ENCODE measurements at regions not wholly inside any gene's neighbourhood (a gene's known extent, or its start where the extent isn't known, plus 50 kb on each side); places are given as distances from the start of the nearest gene placed in this dataset.

GRCh38 chr5:165495829-165496380 lies 1990.5 kb downstream of the MAT2B start:
- Histone ChIP-seq H3K9ac (ENCODE audit: insufficient read length) (no peak overlapping the region), H3K27ac (no peak overlapping the region), H3K4me3 (no peak overlapping the region), H3K36me3 (ENCODE audit: insufficient read depth, low read length) (no peaks in the 10 kb centered on the region), H3K9me3 (ENCODE audit: low read depth, low read length) (no peaks in the 10 kb centered on the region)
- no peak for DNase-seq (ENCODE audit: low read depth, low spot score)
- TF ChIP-seq FOXP2 (optimal IDR thresholded peaks at IDR 0.05; ENCODE audit: control extremely low read depth, extremely low read length, insufficient read depth) (no peak), EZH2 (IDR thresholded peaks at IDR 0.05) (no peak), POLR2AphosphoS5 (IDR thresholded peaks at IDR 0.05; ENCODE audit: borderline replicate concordance, low read depth, low read length) (no peak)

- TF ChIP-seq POLR2AphosphoS5 (IDR thresholded peaks at IDR 0.05; ENCODE audit: borderline replicate concordance, low read depth, low read length) (no peak), FOXP2 (optimal IDR thresholded peaks at IDR 0.05; ENCODE audit: control extremely low read depth, extremely low read length, insufficient read depth) (no peak), EZH2 (IDR thresholded peaks at IDR 0.05) (no peak)
- no peak overlapping the region for H3K9ac ChIP-seq (ENCODE audit: insufficient read length)
- no peaks in the 10 kb centered on the region for H3K9me3 ChIP-seq (ENCODE audit: low read depth, low read length)
- H3K27ac ChIP-seq: no peak overlapping the region
- no peak overlapping the region for H3K4me3 ChIP-seq
- DNase-seq (ENCODE audit: low read depth, low spot score): no peak
- H3K36me3 ChIP-seq (ENCODE audit: insufficient read depth, low read length): no peaks in the 10 kb centered on the region
These were observed 1992.3 kb downstream of the MAT2B start for GRCh38 chr5:165497707-165498106.

GRCh38 chr5:165502893-165503691 lies 1997.7 kb downstream of the MAT2B start:
- H3K4me3 ChIP-seq: no peak overlapping the region
- TF ChIP-seq FOXP2 (optimal IDR thresholded peaks at IDR 0.05; ENCODE audit: control extremely low read depth, extremely low read length, insufficient read depth) (no peak), EZH2 (IDR thresholded peaks at IDR 0.05) (no peak), POLR2AphosphoS5 (IDR thresholded peaks at IDR 0.05; ENCODE audit: borderline replicate concordance, low read depth, low read length) (no peak)
- peaks cover 2% of the 10 kb centered on the region; the same call in 1 of the 2 replicates for H3K9me3 ChIP-seq (ENCODE audit: low read depth, low read length)
- H3K27ac ChIP-seq: no peak overlapping the region
- no peak overlapping the region for H3K9ac ChIP-seq (ENCODE audit: insufficient read length)
- DNase-seq (ENCODE audit: low read depth, low spot score): no peak
- no peaks in the 10 kb centered on the region for H3K36me3 ChIP-seq (ENCODE audit: insufficient read depth, low read length)

- TF ChIP-seq POLR2AphosphoS5 (IDR thresholded peaks at IDR 0.05; ENCODE audit: borderline replicate concordance, low read depth, low read length) (no peak), EZH2 (IDR thresholded peaks at IDR 0.05) (no peak), FOXP2 (optimal IDR thresholded peaks at IDR 0.05; ENCODE audit: control extremely low read depth, extremely low read length, insufficient read depth) (no peak)
- Histone ChIP-seq H3K4me3 (no peak overlapping the region), H3K27ac (0 out of 2 replicates have a peak overlapping the region, but pooled peaks have one; percentile 19), H3K9me3 (ENCODE audit: low read depth, low read length) (peaks cover 2% of the 10 kb centered on the region; the same call in 1 of the 2 replicates), H3K9ac (ENCODE audit: insufficient read length) (no peak overlapping the region), H3K36me3 (ENCODE audit: insufficient read depth, low read length) (no peaks in the 10 kb centered on the region)
- no peak for DNase-seq (ENCODE audit: low read depth, low spot score)
These were observed 1999.3 kb downstream of the MAT2B start for GRCh38 chr5:165504674-165505073.

- no peak overlapping the region for H3K4me3 ChIP-seq
- no peak overlapping the region for H3K27ac ChIP-seq
- TF ChIP-seq POLR2AphosphoS5 (IDR thresholded peaks at IDR 0.05; ENCODE audit: borderline replicate concordance, low read depth, low read length): no peak
- no peak for TF ChIP-seq EZH2 (IDR thresholded peaks at IDR 0.05)
- no peak for TF ChIP-seq FOXP2 (optimal IDR thresholded peaks at IDR 0.05; ENCODE audit: control extremely low read depth, extremely low read length, insufficient read depth)
- no peak overlapping the region for H3K9ac ChIP-seq (ENCODE audit: insufficient read length)
- H3K9me3 ChIP-seq (ENCODE audit: low read depth, low read length): peaks cover 2% of the 10 kb centered on the region; the same call in 1 of the 2 replicates
- no peak for DNase-seq (ENCODE audit: low read depth, low spot score)
- H3K36me3 ChIP-seq (ENCODE audit: insufficient read depth, low read length): no peaks in the 10 kb centered on the region
These were observed 2002.9 kb downstream of the MAT2B start for GRCh38 chr5:165508286-165508685.

- Histone ChIP-seq H3K9me3 (ENCODE audit: low read depth, low read length) (peaks cover 2% of the 10 kb centered on the region; the same call in 1 of the 2 replicates), H3K27ac (no peak overlapping the region), H3K9ac (ENCODE audit: insufficient read length) (no peak overlapping the region), H3K36me3 (ENCODE audit: insufficient read depth, low read length) (no peaks in the 10 kb centered on the region), H3K4me3 (no peak overlapping the region)
- TF ChIP-seq FOXP2 (optimal IDR thresholded peaks at IDR 0.05; ENCODE audit: control extremely low read depth, extremely low read length, insufficient read depth) (no peak), EZH2 (IDR thresholded peaks at IDR 0.05) (no peak)
- no peak for DNase-seq (ENCODE audit: low read depth, low spot score)
These were observed 2003.4 kb downstream of the MAT2B start for GRCh38 chr5:165508861-165509260.

GRCh38 chr5:165521816-165522610 lies 2016.6 kb downstream of the MAT2B start:
- TF ChIP-seq POLR2AphosphoS5 (IDR thresholded peaks at IDR 0.05; ENCODE audit: borderline replicate concordance, low read depth, low read length): no peak
- no peak for DNase-seq (ENCODE audit: low read depth, low spot score)
- Histone ChIP-seq H3K27ac (no peak overlapping the region), H3K4me3 (no peak overlapping the region), H3K9ac (ENCODE audit: insufficient read length) (no peak overlapping the region), H3K9me3 (ENCODE audit: low read depth, low read length) (no peaks in the 10 kb centered on the region), H3K36me3 (ENCODE audit: insufficient read depth, low read length) (no peaks in the 10 kb centered on the region)

GRCh38 chr5:165525271-165525670 lies 2019.9 kb downstream of the MAT2B start:
- Histone ChIP-seq H3K9me3 (ENCODE audit: low read depth, low read length) (no peaks in the 10 kb centered on the region), H3K36me3 (ENCODE audit: insufficient read depth, low read length) (no peaks in the 10 kb centered on the region), H3K9ac (ENCODE audit: insufficient read length) (no peak overlapping the region), H3K4me3 (no peak overlapping the region), H3K27ac (no peak overlapping the region)
- DNase-seq (ENCODE audit: low read depth, low spot score): peak; percentile 16
- no peak for TF ChIP-seq EZH2 (IDR thresholded peaks at IDR 0.05)
